WERI-Rb-1 (cell line): ENCODE measurements at regions not wholly inside any gene's neighbourhood (a gene's known extent, or its start where the extent isn't known, plus 50 kb on each side); places are given as distances from the start of the nearest gene placed in this dataset.

Experiments
- DNase-seq: peaks from one replicate; pipeline ENCODE4 v3.0.0-alpha.2; 2020
- H3K27ac ChIP-seq: fragments of 250-450 bp; sonication (Bioruptor Pico); 2 replicates; pipeline ENCODE4 v1.5.1; 2020; ENCODE audit warnings: mild to moderate bottlenecking, moderate library complexity
- H3K27me3 ChIP-seq: fragments of 250-450 bp; sonication (Bioruptor Pico); 2 replicates; pipeline ENCODE4 v1.5.1; 2021; ENCODE audit warnings: mild to moderate bottlenecking, low read depth, moderate library complexity; ENCODE audit not compliant: insufficient read depth, severe bottlenecking
- H3K36me3 ChIP-seq: fragments of 250-450 bp; sonication (Bioruptor Pico); 2 replicates; pipeline ENCODE4 v1.5.1; 2020; ENCODE audit warnings: mild to moderate bottlenecking, moderate library complexity
- H3K4me3 ChIP-seq: 2 replicates; pipeline ENCODE4 v1.5.1; 2011; ENCODE audit warnings: low read depth, mild to moderate bottlenecking, control low read depth, low read length
- H3K9me3 ChIP-seq: fragments of 250-450 bp; sonication (Bioruptor Pico); 2 replicates; pipeline ENCODE4 v1.5.1; 2021; ENCODE audit warnings: mild to moderate bottlenecking, moderate library complexity; ENCODE audit not compliant: severe bottlenecking
- TF ChIP-seq, protein P1 (sequence below): IDR thresholded peaks from 2 replicates; pipeline ENCODE4 v1.5.1; 2011; ENCODE audit warnings: low read depth, mild to moderate bottlenecking, control low read depth, inconsistent platforms, low read length

DNA sequence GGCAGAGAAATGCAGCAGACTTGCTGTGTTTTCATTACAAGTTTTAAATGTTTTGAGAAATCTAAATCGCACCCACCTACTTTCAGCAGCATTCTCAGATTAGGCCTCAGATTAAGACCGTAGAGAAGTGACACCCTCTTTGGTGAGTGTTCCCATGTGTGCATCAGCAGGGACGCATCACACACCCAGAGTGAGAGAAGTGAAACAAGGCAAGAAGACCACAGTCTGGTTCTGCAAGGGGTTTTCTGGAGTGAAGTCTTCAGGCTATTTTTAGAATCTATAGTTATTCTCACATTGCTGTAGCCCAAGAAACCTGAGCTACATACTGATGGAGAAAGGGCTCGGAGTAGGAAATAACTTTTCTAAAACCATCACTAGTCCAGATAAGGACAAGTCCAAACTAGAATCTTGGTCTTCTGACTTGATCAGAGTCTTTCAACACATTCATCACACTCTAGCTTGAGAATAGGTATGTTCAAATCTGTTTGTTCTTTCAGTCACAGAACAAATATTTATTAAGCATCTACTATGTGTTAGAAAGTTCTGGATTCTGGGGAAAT is 1216.6 kb upstream of the PIK3C3 start:
- Histone ChIP-seq H3K4me3 (no peak overlapping the region), H3K36me3 (no peaks in the 10 kb centered on the region), H3K27me3 (no peaks in the 10 kb centered on the region), H3K27ac (no peak overlapping the region), H3K9me3 (no peaks in the 10 kb centered on the region)
- TF ChIP-seq, protein P1, sequence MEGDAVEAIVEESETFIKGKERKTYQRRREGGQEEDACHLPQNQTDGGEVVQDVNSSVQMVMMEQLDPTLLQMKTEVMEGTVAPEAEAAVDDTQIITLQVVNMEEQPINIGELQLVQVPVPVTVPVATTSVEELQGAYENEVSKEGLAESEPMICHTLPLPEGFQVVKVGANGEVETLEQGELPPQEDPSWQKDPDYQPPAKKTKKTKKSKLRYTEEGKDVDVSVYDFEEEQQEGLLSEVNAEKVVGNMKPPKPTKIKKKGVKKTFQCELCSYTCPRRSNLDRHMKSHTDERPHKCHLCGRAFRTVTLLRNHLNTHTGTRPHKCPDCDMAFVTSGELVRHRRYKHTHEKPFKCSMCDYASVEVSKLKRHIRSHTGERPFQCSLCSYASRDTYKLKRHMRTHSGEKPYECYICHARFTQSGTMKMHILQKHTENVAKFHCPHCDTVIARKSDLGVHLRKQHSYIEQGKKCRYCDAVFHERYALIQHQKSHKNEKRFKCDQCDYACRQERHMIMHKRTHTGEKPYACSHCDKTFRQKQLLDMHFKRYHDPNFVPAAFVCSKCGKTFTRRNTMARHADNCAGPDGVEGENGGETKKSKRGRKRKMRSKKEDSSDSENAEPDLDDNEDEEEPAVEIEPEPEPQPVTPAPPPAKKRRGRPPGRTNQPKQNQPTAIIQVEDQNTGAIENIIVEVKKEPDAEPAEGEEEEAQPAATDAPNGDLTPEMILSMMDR: no peak
- no peak for DNase-seq

DNA sequence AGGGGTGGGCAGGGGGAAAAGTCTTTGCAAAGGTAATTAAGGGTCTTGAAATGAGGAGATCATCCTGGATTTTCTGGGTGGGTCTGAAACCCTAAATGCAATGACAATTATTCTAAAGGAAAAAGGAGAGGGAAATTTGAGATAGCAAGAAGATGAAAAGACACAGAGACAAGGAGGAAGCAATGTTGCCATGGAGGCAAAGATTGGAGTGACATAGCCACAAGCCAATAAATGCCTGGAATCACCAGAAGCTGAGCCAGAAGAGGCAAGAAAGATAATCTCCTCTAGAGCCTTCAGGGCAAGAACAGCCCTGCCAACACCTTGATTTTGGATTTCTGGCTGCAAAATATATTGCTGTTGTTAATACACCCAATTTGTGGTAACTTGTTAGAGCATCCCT is 1246.3 kb upstream of the PIK3C3 start:
- Histone ChIP-seq H3K9me3 (no peaks in the 10 kb centered on the region), H3K36me3 (no peaks in the 10 kb centered on the region), H3K27ac (no peak overlapping the region), H3K27me3 (no peaks in the 10 kb centered on the region), H3K4me3 (no peak overlapping the region)
- DNase-seq: no peak
- TF ChIP-seq, protein P1: no peak

DNA sequence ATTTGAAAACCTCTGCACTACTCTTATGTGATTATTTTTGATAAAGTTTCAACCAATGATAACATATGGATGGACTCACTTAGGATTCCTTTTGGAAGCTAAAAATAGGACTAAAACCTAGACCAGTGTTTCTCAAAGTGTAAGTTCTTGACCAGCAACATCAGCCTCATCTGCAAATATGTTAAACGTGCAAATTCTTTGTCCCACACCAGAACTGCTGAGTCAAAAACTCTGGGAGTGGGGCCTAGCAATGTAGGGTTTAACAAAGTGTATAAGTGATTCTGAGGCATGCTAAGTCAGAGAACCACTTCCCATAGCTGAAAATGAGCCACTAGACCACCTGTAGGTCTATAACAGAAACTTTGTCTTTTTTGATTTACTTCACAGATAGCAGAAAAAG is 1247.2 kb upstream of the PIK3C3 start:
- no peaks in the 10 kb centered on the region for H3K36me3 ChIP-seq
- no peaks in the 10 kb centered on the region for H3K27me3 ChIP-seq
- TF ChIP-seq, protein P1: no peak
- no peak overlapping the region for H3K27ac ChIP-seq
- no peak overlapping the region for H3K4me3 ChIP-seq
- no peak for DNase-seq
- H3K9me3 ChIP-seq: no peaks in the 10 kb centered on the region

DNA sequence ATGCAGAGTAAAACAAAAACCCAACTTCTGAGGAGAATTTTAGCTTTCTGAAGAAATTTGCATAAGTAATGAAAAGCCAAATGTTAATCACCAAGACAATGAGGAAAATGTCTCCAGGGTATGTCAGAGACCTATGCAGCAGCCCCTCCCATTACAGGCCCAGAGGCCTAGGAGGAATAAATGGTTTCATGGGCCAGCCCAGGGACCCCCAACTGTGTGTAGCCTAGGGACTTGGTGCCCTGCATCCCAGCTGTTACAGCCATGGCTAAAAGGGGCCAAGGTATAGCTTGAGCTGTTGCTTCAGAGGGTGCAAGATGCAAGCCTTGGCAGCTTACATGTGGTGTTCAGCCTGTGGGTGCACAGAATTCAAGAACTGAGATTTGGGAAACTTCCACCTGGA is 1256.9 kb upstream of the PIK3C3 start:
- Histone ChIP-seq H3K36me3 (no peaks in the 10 kb centered on the region), H3K9me3 (no peaks in the 10 kb centered on the region), H3K27me3 (no peaks in the 10 kb centered on the region), H3K4me3 (no peak overlapping the region), H3K27ac (no peak overlapping the region)
- DNase-seq: no peak
- TF ChIP-seq, protein P1: no peak

DNA sequence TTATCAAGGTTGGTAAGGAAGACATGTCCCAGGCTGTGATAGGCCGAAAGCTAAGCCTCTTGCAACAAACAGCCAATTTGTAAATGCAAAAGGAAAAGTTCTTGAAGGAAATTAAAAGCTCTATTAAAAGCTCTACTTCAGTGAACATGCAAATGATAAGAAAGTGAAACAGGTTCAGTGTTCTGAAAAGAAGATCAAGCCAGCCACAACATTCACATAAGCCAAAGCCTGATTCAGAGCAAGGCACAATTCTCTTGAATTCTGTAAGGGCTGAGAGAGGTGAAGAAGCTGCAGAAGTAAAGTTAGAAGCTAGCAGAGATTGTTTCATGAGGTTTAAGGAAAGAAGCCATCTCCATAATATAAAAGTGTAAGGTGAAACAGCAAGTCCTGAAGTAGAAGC is 1259.5 kb upstream of the PIK3C3 start:
- H3K27ac ChIP-seq: no peak overlapping the region
- H3K27me3 ChIP-seq: no peaks in the 10 kb centered on the region
- TF ChIP-seq, protein P1: no peak

DNA sequence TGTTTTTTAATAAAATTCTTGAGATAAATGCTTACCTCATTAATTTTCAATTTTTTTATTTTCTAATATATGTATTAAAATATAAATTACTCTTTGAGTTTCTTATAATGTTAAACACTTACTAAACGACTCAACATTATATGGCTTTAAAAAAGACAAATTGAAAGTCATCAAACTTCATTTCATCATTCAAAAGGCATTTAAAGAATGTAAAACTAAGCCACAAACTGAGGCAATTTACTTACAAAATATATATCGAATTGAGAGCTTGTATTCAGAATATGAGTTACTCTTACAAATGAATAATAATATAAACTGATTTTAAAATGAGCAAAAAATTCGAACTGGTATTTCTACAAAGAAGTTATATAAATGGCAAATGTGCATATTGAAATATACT is 1262.2 kb upstream of the PIK3C3 start:
- no peaks in the 10 kb centered on the region for H3K9me3 ChIP-seq
- no peak for DNase-seq
- H3K4me3 ChIP-seq: no peak overlapping the region
- H3K36me3 ChIP-seq: no peaks in the 10 kb centered on the region
- TF ChIP-seq, protein P1: no peak
- no peak overlapping the region for H3K27ac ChIP-seq
- H3K27me3 ChIP-seq: no peaks in the 10 kb centered on the region

More for the DNA sequence above, 1259.5 kb upstream of the PIK3C3 start:
- DNase-seq: no peak
- Histone ChIP-seq H3K4me3 (no peak overlapping the region), H3K9me3 (no peaks in the 10 kb centered on the region), H3K36me3 (no peaks in the 10 kb centered on the region)
